A673 (cell line): ENCODE measurements at regions not wholly inside any gene's neighbourhood (a gene's known extent, or its start where the extent isn't known, plus 50 kb on each side); places are given as distances from the start of the nearest gene placed in this dataset.

Experiments
- BruUV-seq: library from RNA; stranded (reverse); fragments of 400-500 nt; replicated peaks from 2 replicates; lab custom pipeline; 2021; lab: Mats Ljungman, UMichigan
- CTCF ChIA-PET: fragments of 300-600 bp; sonication (Branson Sonifier 250); formaldehyde crosslinking; loops from one replicate; lab custom pipeline; 2022; ENCODE audit warnings: antibody characterized with exemption; lab: Charles Lee
- POLR2A ChIA-PET: fragments of 300-600 bp; sonication (Branson Sonifier 250); formaldehyde crosslinking; loops from one replicate; lab custom pipeline; 2022; ENCODE audit warnings: antibody characterized with exemption; ENCODE audit not compliant: low non-redundant PET; lab: Charles Lee
- DNase-seq: peaks from one replicate; pipeline ENCODE4 v3.0.0-alpha.2; 2015; ENCODE audit warnings: low spot score
- H3K27ac ChIP-seq: fragments of 200-600 bp; sonication (generic); 2 replicates; pipeline ENCODE4 v1.5.1; 2016; ENCODE audit warnings: mixed run types, low read depth, mild to moderate bottlenecking, mixed read lengths, antibody characterized with exemption, low read length; ENCODE audit not compliant: poor library complexity, severe bottlenecking
- H3K27me3 ChIP-seq: fragments of 200-600 bp; sonication (generic); replicated peaks from 2 replicates; pipeline ENCODE4 v1.6.1; 2017; ENCODE audit warnings: mixed run types, low read depth, mild to moderate bottlenecking, mixed read lengths, antibody characterized with exemption, low read length; ENCODE audit not compliant: insufficient read depth, poor library complexity
- H3K36me3 ChIP-seq: fragments of 200-600 bp; sonication (generic); 2 replicates; pipeline ENCODE4 v1.6.1; 2016; ENCODE audit warnings: mixed run types, mild to moderate bottlenecking, mixed read lengths, antibody characterized with exemption, low read length; ENCODE audit not compliant: insufficient read depth, poor library complexity, severe bottlenecking
- H3K4me1 ChIP-seq: fragments of 200-600 bp; sonication (generic); 2 replicates; pipeline ENCODE4 v1.6.1; 2017; ENCODE audit warnings: mixed run types, mild to moderate bottlenecking, mixed read lengths, antibody characterized with exemption, low read length; ENCODE audit not compliant: insufficient read depth, poor library complexity, severe bottlenecking
- H3K4me3 ChIP-seq: fragments of 200-600 bp; sonication (generic); 2 replicates; pipeline ENCODE4 v1.5.1; 2016; ENCODE audit warnings: low read depth, mixed run types, mild to moderate bottlenecking, mixed read lengths, low read length; ENCODE audit not compliant: poor library complexity, severe bottlenecking
- H3K9me3 ChIP-seq: fragments of 200-600 bp; sonication (generic); 2 replicates; pipeline ENCODE4 v1.6.1; 2016; ENCODE audit warnings: mixed run types, low read depth, mild to moderate bottlenecking, mixed read lengths, antibody characterized with exemption, low read length; ENCODE audit not compliant: poor library complexity, severe bottlenecking
- EZH2 ChIP-seq: fragments of 200-600 bp; sonication (generic); IDR thresholded peaks from 2 replicates; pipeline ENCODE4 v1.6.1; 2017; ENCODE audit warnings: borderline replicate concordance, low read depth, mild to moderate bottlenecking, mixed read lengths, antibody characterized with exemption, low read length; ENCODE audit not compliant: poor library complexity, severe bottlenecking
- intact Hi-C: fragments of 100-400 bp; cut with micrococcal nuclease; formaldehyde crosslinking; loops from one replicate; pipeline ENCODE4 v1.10.0; 2022; ENCODE audit not compliant: unreplicated experiment
- TF ChIP-seq, protein P1 (sequence below): fragments of 300-800, 200-600 bp; sonication (generic); conservative IDR thresholded peaks from 2 replicates; pipeline ENCODE4 v1.5.1; 2017; ENCODE audit warnings: low read depth, mild to moderate bottlenecking, antibody characterized with exemption, low read length, moderate library complexity, mixed read lengths

DNA sequence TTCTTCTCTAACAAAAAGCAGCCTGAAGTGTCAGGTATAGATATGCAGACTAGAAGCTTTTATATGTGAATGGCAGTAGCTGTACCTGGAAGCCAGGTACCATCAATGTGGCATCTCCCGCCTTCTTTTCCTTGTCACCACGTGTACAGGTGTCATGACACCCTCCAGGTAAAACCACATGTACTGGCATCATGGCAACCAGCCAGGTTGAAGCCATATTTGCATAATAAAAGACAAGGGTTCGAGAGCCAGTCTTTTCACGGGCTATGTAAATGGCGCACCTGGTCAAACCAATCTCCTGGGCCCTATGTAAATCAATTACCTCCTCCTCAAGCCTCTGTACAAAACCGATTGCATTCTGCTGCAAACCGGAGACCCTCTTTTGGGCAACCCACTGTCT lies 541.3 kb downstream of the CDH11 start:
- H3K27me3 ChIP-seq, result no peaks in the 10 kb centered on the region
- H3K4me1 ChIP-seq, result no peaks in the 10 kb centered on the region
- TF ChIP-seq EZH2, result no peak
- TF ChIP-seq, protein P1, sequence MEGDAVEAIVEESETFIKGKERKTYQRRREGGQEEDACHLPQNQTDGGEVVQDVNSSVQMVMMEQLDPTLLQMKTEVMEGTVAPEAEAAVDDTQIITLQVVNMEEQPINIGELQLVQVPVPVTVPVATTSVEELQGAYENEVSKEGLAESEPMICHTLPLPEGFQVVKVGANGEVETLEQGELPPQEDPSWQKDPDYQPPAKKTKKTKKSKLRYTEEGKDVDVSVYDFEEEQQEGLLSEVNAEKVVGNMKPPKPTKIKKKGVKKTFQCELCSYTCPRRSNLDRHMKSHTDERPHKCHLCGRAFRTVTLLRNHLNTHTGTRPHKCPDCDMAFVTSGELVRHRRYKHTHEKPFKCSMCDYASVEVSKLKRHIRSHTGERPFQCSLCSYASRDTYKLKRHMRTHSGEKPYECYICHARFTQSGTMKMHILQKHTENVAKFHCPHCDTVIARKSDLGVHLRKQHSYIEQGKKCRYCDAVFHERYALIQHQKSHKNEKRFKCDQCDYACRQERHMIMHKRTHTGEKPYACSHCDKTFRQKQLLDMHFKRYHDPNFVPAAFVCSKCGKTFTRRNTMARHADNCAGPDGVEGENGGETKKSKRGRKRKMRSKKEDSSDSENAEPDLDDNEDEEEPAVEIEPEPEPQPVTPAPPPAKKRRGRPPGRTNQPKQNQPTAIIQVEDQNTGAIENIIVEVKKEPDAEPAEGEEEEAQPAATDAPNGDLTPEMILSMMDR, result no peak
- CTCF ChIA-PET, result no interaction called here
- no peaks in the 10 kb centered on the region for H3K36me3 ChIP-seq
- intact Hi-C loops, result no loop called here
- no peak for DNase-seq
- H3K27ac ChIP-seq, result no peak overlapping the region
- H3K9me3 ChIP-seq, result no peaks in the 10 kb centered on the region
- POLR2A ChIA-PET, result no interaction called here
- no peak overlapping the region for H3K4me3 ChIP-seq
- no TSS peak for BruUV-seq

DNA sequence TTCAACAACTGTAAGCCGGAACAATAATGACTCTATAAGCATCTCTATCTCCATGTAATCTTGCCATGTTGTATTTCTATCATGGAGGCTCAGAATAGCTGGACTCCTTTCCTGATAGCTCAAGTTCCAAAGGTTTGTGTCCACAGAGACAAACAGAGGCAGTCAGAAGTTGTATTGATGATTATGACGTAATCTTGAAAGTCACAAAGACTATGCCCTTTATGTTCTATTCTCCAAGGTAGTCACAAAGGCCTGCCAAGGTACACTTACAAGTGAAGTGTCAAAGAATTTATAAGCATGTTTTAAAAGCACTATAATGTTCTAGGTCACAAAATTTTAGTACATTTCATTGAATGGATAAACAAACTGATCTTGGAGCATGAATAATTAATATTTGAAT lies 542.2 kb downstream of the CDH11 start:
- Histone ChIP-seq H3K27ac (no peak overlapping the region), H3K27me3 (no peaks in the 10 kb centered on the region), H3K36me3 (no peaks in the 10 kb centered on the region), H3K9me3 (no peaks in the 10 kb centered on the region), H3K4me1 (no peaks in the 10 kb centered on the region), H3K4me3 (no peak overlapping the region)
- intact Hi-C loops, result no loop called here
- CTCF ChIA-PET, result no interaction called here
- TF ChIP-seq EZH2, result no peak
- TF ChIP-seq, protein P1, result no peak
- POLR2A ChIA-PET, result no interaction called here
- no peak for DNase-seq
- BruUV-seq, result no TSS peak

DNA sequence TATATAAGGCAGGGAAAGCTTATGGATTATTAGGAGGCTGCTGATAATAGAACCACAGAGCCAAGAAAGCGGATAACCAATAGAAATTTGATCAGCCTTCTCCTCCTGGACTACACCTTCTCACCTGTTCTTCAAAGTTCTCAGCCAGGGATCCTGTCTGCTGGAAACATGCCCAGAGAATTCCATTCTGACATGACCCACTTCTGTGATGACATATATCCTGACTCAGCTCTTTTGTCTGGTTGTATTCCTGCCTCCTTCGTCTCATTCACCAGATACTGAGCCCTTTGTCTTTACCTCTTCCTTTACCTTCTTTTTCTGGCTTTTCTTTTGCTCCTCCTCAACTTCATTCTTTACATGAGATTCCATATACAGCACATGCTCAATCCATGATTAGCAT lies 576.1 kb downstream of the CDH11 start:
- no TSS peak for BruUV-seq
- TF ChIP-seq EZH2, result no peak
- TF ChIP-seq, protein P1, result no peak
- H3K36me3 ChIP-seq, result no peaks in the 10 kb centered on the region
- H3K4me3 ChIP-seq, result no peak overlapping the region
- POLR2A ChIA-PET, result no interaction called here
- no peaks in the 10 kb centered on the region for H3K27me3 ChIP-seq
- H3K27ac ChIP-seq, result no peak overlapping the region
- H3K4me1 ChIP-seq, result no peaks in the 10 kb centered on the region
- intact Hi-C loops, result no loop called here
- no peaks in the 10 kb centered on the region for H3K9me3 ChIP-seq
- CTCF ChIA-PET, result no interaction called here
- no peak for DNase-seq
